Duodenal mucosa (tissue), 2 donors: ENCODE measurements at regions not wholly inside any gene's neighbourhood (a gene's known extent, or its start where the extent isn't known, plus 50 kb on each side); places are given as distances from the start of the nearest gene placed in this dataset.

Source experiments
- H3K27ac ChIP-seq: one replicate; pipeline ENCODE4 v1.7.0; 2013; ENCODE audit warnings: low read depth, low read length
- H3K27me3 ChIP-seq, 2 donors: one replicate each; pipeline ENCODE4 v1.7.0; 2013; ENCODE audit warnings: low read length in 2 of 2, control low read depth in 1 of 2; ENCODE audit not compliant: insufficient read depth in 2 of 2, control insufficient read depth in 1 of 2
- H3K36me3 ChIP-seq, 2 donors: one replicate each; pipeline ENCODE4 v1.7.0; 2013; ENCODE audit warnings: low read length in 2 of 2, control low read depth in 1 of 2; ENCODE audit not compliant: insufficient read depth in 2 of 2, control insufficient read depth in 1 of 2
- H3K4me1 ChIP-seq, 2 donors: one replicate each; pipeline ENCODE4 v1.7.0; 2013; ENCODE audit warnings: low read length in 2 of 2, control low read depth in 1 of 2; ENCODE audit not compliant: insufficient read depth in 2 of 2, control insufficient read depth in 1 of 2
- H3K4me3 ChIP-seq, 2 donors: one replicate each; pipeline ENCODE4 v1.7.0; 2013; ENCODE audit warnings: low read length in 2 of 2, low read depth in 1 of 2
- H3K9ac ChIP-seq, 2 donors: one replicate each; pipeline ENCODE4 v1.7.0; 2013; ENCODE audit warnings: low read length in 2 of 2, low read depth in 1 of 2
- H3K9me3 ChIP-seq, 2 donors: one replicate each; pipeline ENCODE4 v1.7.0; 2013; ENCODE audit warnings: low read length in 2 of 2, control low read depth in 1 of 2; ENCODE audit not compliant: control insufficient read depth in 1 of 2

- H3K27me3 ChIP-seq, result no peaks in the 10 kb centered on the region
- H3K27ac ChIP-seq, result no peak overlapping the region
- no peak overlapping the region for H3K4me3 ChIP-seq
- H3K9ac ChIP-seq, result no peak overlapping the region
- H3K4me1 ChIP-seq, result peaks cover 5 to 10% of the 10 kb centered on the region in 2 donors
- H3K36me3 ChIP-seq, result no peaks in the 10 kb centered on the region
- H3K9me3 ChIP-seq, result no peaks in the 10 kb centered on the region
Measured at GRCh38 chr9:108621991-108622855, 233.6 kb downstream of the ACTL7B start.

- Histone ChIP-seq H3K36me3 (no peaks in the 10 kb centered on the region), H3K4me1 (peaks cover 0 to under 1% of the 10 kb centered on the region in 2 donors), H3K9me3 (no peaks in the 10 kb centered on the region), H3K27me3 (no peaks in the 10 kb centered on the region), H3K27ac (no peak overlapping the region), H3K4me3 (no peak overlapping the region), H3K9ac (no peak overlapping the region)
Measured at GRCh38 chr9:108620767-108621166, 235.0 kb downstream of the ACTL7B start.

- Histone ChIP-seq H3K4me1 (no peaks in the 10 kb centered on the region), H3K9ac (no peak overlapping the region), H3K27me3 (no peaks in the 10 kb centered on the region), H3K27ac (no peak overlapping the region), H3K9me3 (no peaks in the 10 kb centered on the region), H3K36me3 (no peaks in the 10 kb centered on the region), H3K4me3 (no peak overlapping the region)
Measured at GRCh38 chr9:108618906-108619550, 236.8 kb downstream of the ACTL7B start.

- Histone ChIP-seq H3K27ac (no peak overlapping the region), H3K4me3 (no peak overlapping the region), H3K9ac (no peak overlapping the region), H3K4me1 (no peaks in the 10 kb centered on the region), H3K9me3 (no peaks in the 10 kb centered on the region), H3K36me3 (no peaks in the 10 kb centered on the region), H3K27me3 (no peaks in the 10 kb centered on the region)
Measured at GRCh38 chr9:108617676-108618075, 238.1 kb downstream of the ACTL7B start.

GRCh38 chr9:108615152-108615551 is 240.6 kb downstream of the ACTL7B start:
- H3K4me1 ChIP-seq, result no peaks in the 10 kb centered on the region
- no peak overlapping the region for H3K4me3 ChIP-seq
- H3K27me3 ChIP-seq, result no peaks in the 10 kb centered on the region
- H3K9me3 ChIP-seq, result no peaks in the 10 kb centered on the region
- H3K9ac ChIP-seq, result no peak overlapping the region
- H3K36me3 ChIP-seq, result no peaks in the 10 kb centered on the region
- H3K27ac ChIP-seq, result no peak overlapping the region

GRCh38 chr9:108612513-108612912 is 243.3 kb downstream of the ACTL7B start:
- H3K36me3 ChIP-seq, result no peaks in the 10 kb centered on the region
- H3K4me1 ChIP-seq, result no peaks in the 10 kb centered on the region
- H3K27ac ChIP-seq, result no peak overlapping the region
- no peak overlapping the region for H3K9ac ChIP-seq
- H3K4me3 ChIP-seq, result no peak overlapping the region
- no peaks in the 10 kb centered on the region for H3K9me3 ChIP-seq
- no peaks in the 10 kb centered on the region for H3K27me3 ChIP-seq

GRCh38 chr9:108609897-108610253 is 245.9 kb downstream of the ACTL7B start:
- H3K9ac ChIP-seq, result no peak overlapping the region
- no peaks in the 10 kb centered on the region for H3K36me3 ChIP-seq
- H3K4me1 ChIP-seq, result no peaks in the 10 kb centered on the region
- no peak overlapping the region for H3K27ac ChIP-seq
- H3K27me3 ChIP-seq, result no peaks in the 10 kb centered on the region
- no peak overlapping the region for H3K4me3 ChIP-seq
- H3K9me3 ChIP-seq, result no peaks in the 10 kb centered on the region

GRCh38 chr9:108609227-108609896 is 246.4 kb downstream of the ACTL7B start:
- Histone ChIP-seq H3K36me3 (no peaks in the 10 kb centered on the region), H3K9ac (no peak overlapping the region), H3K4me3 (no peak overlapping the region), H3K9me3 (no peaks in the 10 kb centered on the region), H3K27me3 (no peaks in the 10 kb centered on the region), H3K4me1 (no peaks in the 10 kb centered on the region), H3K27ac (no peak overlapping the region)

- H3K36me3 ChIP-seq, result no peaks in the 10 kb centered on the region
- no peaks in the 10 kb centered on the region for H3K9me3 ChIP-seq
- H3K27me3 ChIP-seq, result no peaks in the 10 kb centered on the region
- H3K27ac ChIP-seq, result no peak overlapping the region
- no peaks in the 10 kb centered on the region for H3K4me1 ChIP-seq
- no peak overlapping the region for H3K4me3 ChIP-seq
- H3K9ac ChIP-seq, result no peak overlapping the region
Measured at GRCh38 chr9:108607607-108608006, 248.2 kb downstream of the ACTL7B start.

- H3K9ac ChIP-seq, result no peak overlapping the region
- no peak overlapping the region for H3K27ac ChIP-seq
- H3K27me3 ChIP-seq, result no peaks in the 10 kb centered on the region
- H3K4me1 ChIP-seq, result no peaks in the 10 kb centered on the region
- no peaks in the 10 kb centered on the region for H3K36me3 ChIP-seq
- H3K9me3 ChIP-seq, result no peaks in the 10 kb centered on the region
- H3K4me3 ChIP-seq, result no peak overlapping the region
Measured at GRCh38 chr9:108606401-108606800, 249.4 kb downstream of the ACTL7B start.
